ENCODE measurements at regions not wholly inside any gene's neighbourhood (a gene's known extent, or its start where the extent isn't known, plus 50 kb on each side); places are given as distances from the start of the nearest gene placed in this dataset.

DNA sequence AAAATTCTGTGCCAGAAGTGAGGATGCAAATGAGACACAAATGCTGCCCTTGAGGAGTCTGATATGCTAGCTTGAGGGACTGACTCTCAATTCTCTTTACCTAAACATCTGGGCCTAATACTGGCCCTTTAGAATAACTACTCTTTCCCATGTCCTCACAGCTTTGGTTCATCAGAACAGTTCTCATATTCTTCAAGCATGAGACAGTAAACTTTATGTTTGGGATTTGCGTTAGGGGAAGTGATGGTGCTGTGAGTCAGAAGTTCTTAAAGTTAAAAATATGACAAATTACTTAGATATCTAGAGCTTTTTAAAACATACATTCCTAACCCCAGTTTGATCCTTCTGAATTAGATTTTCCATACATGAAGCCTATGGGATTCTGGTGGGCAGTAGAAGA lies 665.0 kb upstream of the RGMB start:
- TF ChIP-seq POLR2AphosphoS5 (IDR thresholded peaks at IDR 0.05; ENCODE audit: borderline replicate concordance, low read depth, low read length) = no peak
- TF ChIP-seq EZH2 (IDR thresholded peaks at IDR 0.05) = no peak

Data from SK-N-MC (cell line).